HEK293T (cell line): ENCODE measurements at regions not wholly inside any gene's neighbourhood (a gene's known extent, or its start where the extent isn't known, plus 50 kb on each side); places are given as distances from the start of the nearest gene placed in this dataset.

Experiments used
- CTCF ChIA-PET: fragments of 350-600 bp; formaldehyde crosslinking; extraction: SDS; loops from one replicate; lab custom pipeline; 2021; ENCODE audit warnings: antibody characterized with exemption, inconsistent platforms; lab: Yijun Ruan, JAX
- POLR2A ChIA-PET: fragments of 350-600 bp; formaldehyde crosslinking; extraction: SDS; loops from one replicate; lab custom pipeline; 2020; ENCODE audit warnings: antibody characterized with exemption, inconsistent platforms; lab: Yijun Ruan, JAX
- DNase-seq: peaks from one replicate; pipeline ENCODE4 v3.0.0; 2012; ENCODE audit warnings: mixed read lengths; ENCODE audit errors: extremely low spot score
- ARNT ChIP-seq: fragments of 450-650 bp; IDR thresholded peaks from 2 replicates; pipeline ENCODE4 v1.6.1; 2017; ENCODE audit warnings: mild to moderate bottlenecking
- BHLHE40 ChIP-seq: fragments of 450-650 bp; IDR thresholded peaks from 2 replicates; pipeline ENCODE4 v1.6.1; 2016; ENCODE audit warnings: mild to moderate bottlenecking, moderate library complexity, borderline replicate concordance
- CTBP1 ChIP-seq: fragments of 450-650 bp; IDR thresholded peaks from 2 replicates; pipeline ENCODE4 v1.6.1; 2016; ENCODE audit warnings: borderline replicate concordance
- ELF4 ChIP-seq: fragments of 450-650 bp; IDR thresholded peaks from 2 replicates; pipeline ENCODE4 v1.6.1; 2017; ENCODE audit warnings: antibody characterized with exemption
- FOXA1 ChIP-seq: fragments of 450-650 bp; IDR thresholded peaks from 2 replicates; pipeline ENCODE4 v1.6.1; 2016; ENCODE audit warnings: mild to moderate bottlenecking
- FOXK2 ChIP-seq: fragments of 450-650 bp; IDR thresholded peaks from 2 replicates; pipeline ENCODE4 v1.6.1; 2016; ENCODE audit warnings: mild to moderate bottlenecking
- FOXM1 ChIP-seq: fragments of 450-650 bp; IDR thresholded peaks from 2 replicates; pipeline ENCODE4 v1.6.1; 2017; ENCODE audit warnings: mild to moderate bottlenecking, borderline replicate concordance
- HDGF ChIP-seq: fragments of 450-650 bp; IDR thresholded peaks from 2 replicates; pipeline ENCODE4 v1.6.1; 2017; ENCODE audit warnings: antibody characterized with exemption, borderline replicate concordance
- L3MBTL2 ChIP-seq: fragments of 450-650 bp; conservative IDR thresholded peaks from 2 replicates; pipeline ENCODE4 v1.6.1; 2016; ENCODE audit warnings: mild to moderate bottlenecking
- LEF1 ChIP-seq: fragments of 450-650 bp; IDR thresholded peaks from 2 replicates; pipeline ENCODE4 v1.6.1; 2017; ENCODE audit warnings: mild to moderate bottlenecking, borderline replicate concordance
- NFRKB ChIP-seq: fragments of 450-650 bp; IDR thresholded peaks from 2 replicates; pipeline ENCODE4 v1.6.1; 2016; ENCODE audit warnings: mild to moderate bottlenecking, moderate library complexity
- PKNOX1 ChIP-seq: fragments of 450-650 bp; IDR thresholded peaks from 2 replicates; pipeline ENCODE4 v1.6.1; 2016
- SP1 ChIP-seq: fragments of 450-650 bp; IDR thresholded peaks from 2 replicates; pipeline ENCODE4 v1.6.1; 2017
- SUZ12 ChIP-seq: fragments of 450-650 bp; IDR thresholded peaks from 2 replicates; pipeline ENCODE4 v1.6.1; 2016; ENCODE audit warnings: mild to moderate bottlenecking
- TARDBP ChIP-seq: fragments of 450-650 bp; IDR thresholded peaks from 2 replicates; pipeline ENCODE4 v1.6.1; 2016
- ZNF384 ChIP-seq: fragments of 450-650 bp; IDR thresholded peaks from 2 replicates; pipeline ENCODE4 v1.6.1; 2016

- DNase-seq = no peak
- ChIA-PET POLR2A (no interaction called here), CTCF (no interaction called here)
- TF ChIP-seq ZNF384 (no peak), FOXK2 (no peak), L3MBTL2 (no peak), ARNT (no peak), SP1 (no peak), LEF1 (no peak), HDGF (no peak), ELF4 (no peak), SUZ12 (no peak), FOXA1 (no peak), NFRKB (no peak), TARDBP (no peak)
These were observed 239.0 kb downstream of the EIPR1 start for GRCh38 chr2:3138621-3139020.

GRCh38 chr2:3137651-3138300 lies 239.8 kb downstream of the EIPR1 start:
- DNase-seq = no peak
- ChIA-PET CTCF (no interaction called here), POLR2A (no interaction called here)
- TF ChIP-seq SUZ12 (no peak), ELF4 (no peak), TARDBP (peak; percentile 30; the same call in 1 of the 2 replicates)

- ChIA-PET POLR2A (no interaction called here), CTCF (interaction anchor here (0.8 kb wide), 1 partner anchor 117 kb away, joined by 3 read pairs; no protein-coding TSS in a partner anchor)
- no peak for DNase-seq
- TF ChIP-seq NFRKB (no peak), TARDBP (no peak), SP1 (no peak), ARNT (no peak), CTBP1 (no peak), ELF4 (no peak), PKNOX1 (no peak), BHLHE40 (no peak), SUZ12 (no peak), FOXK2 (no peak), ZNF384 (no peak), FOXM1 (no peak), L3MBTL2 (no peak), LEF1 (no peak), FOXA1 (no peak), HDGF (no peak)
These were observed 241.9 kb downstream of the EIPR1 start for GRCh38 chr2:3135676-3136075.

- TF ChIP-seq ARNT (no peak), L3MBTL2 (no peak), BHLHE40 (no peak), ELF4 (no peak), PKNOX1 (no peak), FOXA1 (no peak), NFRKB (no peak), TARDBP (no peak), FOXK2 (no peak)
- ChIA-PET CTCF (no interaction called here), POLR2A (no interaction called here)
- DNase-seq = no peak
These were observed 243.5 kb downstream of the EIPR1 start for GRCh38 chr2:3134026-3134571.

- ChIA-PET CTCF (no interaction called here), POLR2A (no interaction called here)
- no peak for DNase-seq
- no peak for TF ChIP-seq ARNT
- no peak for TF ChIP-seq FOXA1
- no peak for TF ChIP-seq NFRKB
These were observed 244.7 kb downstream of the EIPR1 start for GRCh38 chr2:3132966-3133365.

- CTCF ChIA-PET = no interaction called here
- no peak for DNase-seq
- POLR2A ChIA-PET = no interaction called here
- TF ChIP-seq BHLHE40 (no peak), FOXA1 (no peak), NFRKB (no peak), PKNOX1 (no peak), L3MBTL2 (no peak), ARNT (no peak), SUZ12 (no peak), ZNF384 (no peak), FOXM1 (no peak), ELF4 (no peak), CTBP1 (no peak), LEF1 (no peak), TARDBP (no peak), HDGF (no peak)
These were observed 245.2 kb downstream of the EIPR1 start for GRCh38 chr2:3132466-3132865.
